ENCODE measurements at regions not wholly inside any gene's neighbourhood (a gene's known extent, or its start where the extent isn't known, plus 50 kb on each side); places are given as distances from the start of the nearest gene placed in this dataset.
A peak's percentile ranks its signal among the peaks of the same experiment; 100 is the strongest.

- no peak for DNase-seq (ENCODE audit: low spot score)
These were observed 109.1 kb upstream of the BCAT1 start for GRCh38 chr12:25058012-25058411.

GRCh38 chr12:25056486-25057130, 107.7 kb upstream of the BCAT1 start:
- no peak for DNase-seq (ENCODE audit: low spot score)

GRCh38 chr12:25056011-25056410, 107.1 kb upstream of the BCAT1 start:
- DNase-seq (ENCODE audit: low spot score): no peak

GRCh38 chr12:25054783-25055144, 105.9 kb upstream of the BCAT1 start:
- peak; percentile 62 for DNase-seq (ENCODE audit: low spot score)

- peak; percentile 23 for DNase-seq (ENCODE audit: low spot score)
These were observed 105.3 kb upstream of the BCAT1 start for GRCh38 chr12:25054076-25054782.

GRCh38 chr12:25052914-25053211, 104.0 kb upstream of the BCAT1 start:
- DNase-seq (ENCODE audit: low spot score): no peak

- peak; percentile 76 for DNase-seq (ENCODE audit: low spot score)
These were observed 103.5 kb upstream of the BCAT1 start for GRCh38 chr12:25052196-25052913.

- DNase-seq (ENCODE audit: low spot score): peak; percentile 81
These were observed 102.8 kb upstream of the BCAT1 start for GRCh38 chr12:25051656-25052195.

- DNase-seq (ENCODE audit: low spot score): no peak
These were observed 102.3 kb upstream of the BCAT1 start for GRCh38 chr12:25051171-25051570.

- no peak for DNase-seq (ENCODE audit: low spot score)
These were observed 97.0 kb upstream of the BCAT1 start for GRCh38 chr12:25045869-25046268.

- DNase-seq (ENCODE audit: low spot score): no peak
These were observed 92.3 kb upstream of the BCAT1 start for GRCh38 chr12:25041006-25041741.

- DNase-seq (ENCODE audit: low spot score): no peak
These were observed 91.7 kb upstream of the BCAT1 start for GRCh38 chr12:25040593-25040992.

- no peak for DNase-seq (ENCODE audit: low spot score)
These were observed 85.8 kb upstream of the BCAT1 start for GRCh38 chr12:25034676-25035075.

GRCh38 chr12:25025951-25026490, 77.1 kb upstream of the BCAT1 start:
- DNase-seq (ENCODE audit: low spot score): no peak

- no peak for DNase-seq (ENCODE audit: low spot score)
These were observed 76.4 kb upstream of the BCAT1 start for GRCh38 chr12:25025260-25025659.

- no peak for DNase-seq (ENCODE audit: low spot score)
These were observed 74.9 kb upstream of the BCAT1 start for GRCh38 chr12:25023808-25024207.

GRCh38 chr12:25020621-25021243, 71.8 kb upstream of the BCAT1 start:
- no peak for DNase-seq (ENCODE audit: low spot score)

GRCh38 chr12:25018146-25018545, 69.2 kb upstream of the BCAT1 start:
- DNase-seq (ENCODE audit: low spot score): no peak

GRCh38 chr12:25017336-25017735, 68.4 kb upstream of the BCAT1 start:
- no peak for DNase-seq (ENCODE audit: low spot score)

- no peak for DNase-seq (ENCODE audit: low spot score)
These were observed 66.1 kb upstream of the BCAT1 start for GRCh38 chr12:25014961-25015360.

- DNase-seq (ENCODE audit: low spot score): no peak
These were observed 64.2 kb upstream of the BCAT1 start for GRCh38 chr12:25013061-25013460.

Data from CD4-positive, alpha-beta T cell treated with Interleukin-2 at 100 ng/mL for 4 hours (primary cell).